ENCODE measurements at regions not wholly inside any gene's neighbourhood (a gene's known extent, or its start where the extent isn't known, plus 50 kb on each side); places are given as distances from the start of the nearest gene placed in this dataset.

GRCh38 chr20:39588148-39588757 lies 626.1 kb downstream of the DHX35 start:
- no peaks in the 10 kb centered on the region for H4K20me1 ChIP-seq (ENCODE audit: insufficient read depth, low read length, poor library complexity, severe bottlenecking)
- no peaks in the 10 kb centered on the region for H3F3A ChIP-seq (ENCODE audit: low read depth)
- no peak overlapping the region for H3K4me3 ChIP-seq (ENCODE audit: low read length, poor library complexity, severe bottlenecking)
- no peaks in the 10 kb centered on the region for H3K9me2 ChIP-seq (replicated peaks; ENCODE audit: low read depth, low read length)
- no peaks in the 10 kb centered on the region for H3K9me3 ChIP-seq (ENCODE audit: insufficient read depth, low read depth, low read length)
- no peak overlapping the region for H2AFZ ChIP-seq (ENCODE audit: low read length)
- no peaks in the 10 kb centered on the region for H3K36me3 ChIP-seq (ENCODE audit: insufficient read depth, low read length)
- H3K27me3 ChIP-seq (ENCODE audit: insufficient read depth, low read length, poor library complexity, severe bottlenecking), result no peaks in the 10 kb centered on the region
- H3K79me2 ChIP-seq (ENCODE audit: insufficient read depth, low read length), result no peaks in the 10 kb centered on the region
- no peak for TF ChIP-seq EZH2phosphoT487 (IDR thresholded peaks at IDR 0.05; ENCODE audit: borderline replicate concordance)
- TF ChIP-seq CTCF (conservative IDR thresholded peaks at IDR 0.05; ENCODE audit: low read length), result no peak
- no peak overlapping the region for H3K9ac ChIP-seq (ENCODE audit: low read depth, low read length, poor library complexity, severe bottlenecking)
- no peak overlapping the region for H3K4me2 ChIP-seq (ENCODE audit: low read depth, low read length, poor library complexity, severe bottlenecking)
- no peaks in the 10 kb centered on the region for H3K4me1 ChIP-seq (ENCODE audit: insufficient read depth, low read length, poor library complexity, severe bottlenecking)

GRCh38 chr20:39581034-39581433 lies 618.9 kb downstream of the DHX35 start:
- Histone ChIP-seq H4K20me1 (ENCODE audit: insufficient read depth, low read length, poor library complexity, severe bottlenecking) (no peaks in the 10 kb centered on the region), H3K9me2 (replicated peaks; ENCODE audit: low read depth, low read length) (no peaks in the 10 kb centered on the region), H3K4me3 (ENCODE audit: low read length, poor library complexity, severe bottlenecking) (no peak overlapping the region), H3K9me3 (ENCODE audit: insufficient read depth, low read depth, low read length) (no peaks in the 10 kb centered on the region), H2AFZ (ENCODE audit: low read length) (no peak overlapping the region), H3K27me3 (ENCODE audit: insufficient read depth, low read length, poor library complexity, severe bottlenecking) (no peaks in the 10 kb centered on the region), H3K79me2 (ENCODE audit: insufficient read depth, low read length) (no peaks in the 10 kb centered on the region), H3K4me1 (ENCODE audit: insufficient read depth, low read length, poor library complexity, severe bottlenecking) (no peaks in the 10 kb centered on the region), H3K36me3 (ENCODE audit: insufficient read depth, low read length) (no peaks in the 10 kb centered on the region), H3F3A (ENCODE audit: low read depth) (no peaks in the 10 kb centered on the region), H3K9ac (ENCODE audit: low read depth, low read length, poor library complexity, severe bottlenecking) (no peak overlapping the region), H3K4me2 (ENCODE audit: low read depth, low read length, poor library complexity, severe bottlenecking) (no peak overlapping the region)
- TF ChIP-seq EZH2phosphoT487 (IDR thresholded peaks at IDR 0.05; ENCODE audit: borderline replicate concordance), result no peak
- no peak for TF ChIP-seq CTCF (conservative IDR thresholded peaks at IDR 0.05; ENCODE audit: low read length)

- Histone ChIP-seq H3K9me3 (ENCODE audit: insufficient read depth, low read depth, low read length) (no peaks in the 10 kb centered on the region), H3K9ac (ENCODE audit: low read depth, low read length, poor library complexity, severe bottlenecking) (no peak overlapping the region), H3K27me3 (ENCODE audit: insufficient read depth, low read length, poor library complexity, severe bottlenecking) (no peaks in the 10 kb centered on the region), H4K20me1 (ENCODE audit: insufficient read depth, low read length, poor library complexity, severe bottlenecking) (no peaks in the 10 kb centered on the region), H3K9me2 (replicated peaks; ENCODE audit: low read depth, low read length) (no peaks in the 10 kb centered on the region), H2AFZ (ENCODE audit: low read length) (no peak overlapping the region), H3K4me2 (ENCODE audit: low read depth, low read length, poor library complexity, severe bottlenecking) (no peak overlapping the region), H3K36me3 (ENCODE audit: insufficient read depth, low read length) (no peaks in the 10 kb centered on the region), H3F3A (ENCODE audit: low read depth) (no peaks in the 10 kb centered on the region), H3K4me3 (ENCODE audit: low read length, poor library complexity, severe bottlenecking) (no peak overlapping the region), H3K4me1 (ENCODE audit: insufficient read depth, low read length, poor library complexity, severe bottlenecking) (no peaks in the 10 kb centered on the region), H3K79me2 (ENCODE audit: insufficient read depth, low read length) (no peaks in the 10 kb centered on the region)
- TF ChIP-seq EZH2phosphoT487 (IDR thresholded peaks at IDR 0.05; ENCODE audit: borderline replicate concordance) (no peak), CTCF (conservative IDR thresholded peaks at IDR 0.05; ENCODE audit: low read length) (no peak)
These were observed 614.6 kb downstream of the DHX35 start for GRCh38 chr20:39576771-39577170.
